ENCODE measurements at regions not wholly inside any gene's neighbourhood (a gene's known extent, or its start where the extent isn't known, plus 50 kb on each side); places are given as distances from the start of the nearest gene placed in this dataset.
A peak's percentile ranks its signal among the peaks of the same experiment; 100 is the strongest.

GRCh38 chr4:13089659-13089998 lies 394.5 kb downstream of the RAB28 start:
- no peak for TF ChIP-seq CTCF (IDR thresholded peaks at IDR 0.05)
- Histone ChIP-seq H3K27ac (peak overlapping the region in 1 of 2 donors; percentile 20), H3K4me3 (no peak overlapping the region)
- no peak for DNase-seq (ENCODE audit: low spot score)

- DNase-seq (ENCODE audit: low spot score) = no peak
- H3K27ac ChIP-seq = peak overlapping the region in 1 of 2 donors; percentile 64
- H3K4me3 ChIP-seq = no peak overlapping the region
- no peak for TF ChIP-seq CTCF (IDR thresholded peaks at IDR 0.05)
Observed at GRCh38 chr4:13088726-13089658, 395.1 kb downstream of the RAB28 start.

GRCh38 chr4:13087041-13087440 lies 397.1 kb downstream of the RAB28 start:
- H3K27ac ChIP-seq = no peak overlapping the region
- no peak for TF ChIP-seq CTCF (IDR thresholded peaks at IDR 0.05)
- no peak for DNase-seq (ENCODE audit: low spot score)
- no peak overlapping the region for H3K4me3 ChIP-seq

DNA sequence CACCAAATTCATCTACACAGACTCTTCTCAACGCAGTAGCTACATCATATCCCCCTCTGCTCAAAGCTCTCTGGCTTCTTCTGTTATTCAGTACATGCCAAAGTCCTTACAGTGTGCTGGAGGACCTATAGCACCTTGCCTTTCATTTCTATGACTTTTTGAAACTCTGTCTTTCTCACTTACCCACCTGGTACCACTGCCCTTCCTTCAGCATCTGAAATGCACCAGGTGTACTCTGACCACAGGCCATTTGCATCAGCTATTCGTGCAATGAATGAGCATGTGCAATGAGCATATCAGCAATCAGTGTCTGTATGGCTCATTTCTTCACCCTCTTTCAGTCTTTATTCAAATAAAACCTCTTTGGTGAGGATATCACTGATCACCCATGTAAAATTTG lies 399.9 kb downstream of the RAB28 start:
- no peak for DNase-seq (ENCODE audit: low spot score)
- TF ChIP-seq CTCF (IDR thresholded peaks at IDR 0.05) = no peak
- H3K27ac ChIP-seq = no peak overlapping the region
- H3K4me3 ChIP-seq = no peak overlapping the region

- H3K4me3 ChIP-seq = no peak overlapping the region
- H3K27ac ChIP-seq = no peak overlapping the region
- TF ChIP-seq CTCF (IDR thresholded peaks at IDR 0.05) = no peak
- DNase-seq (ENCODE audit: low spot score) = no peak
Observed at GRCh38 chr4:13081830-13082229, 402.3 kb downstream of the RAB28 start.

DNA sequence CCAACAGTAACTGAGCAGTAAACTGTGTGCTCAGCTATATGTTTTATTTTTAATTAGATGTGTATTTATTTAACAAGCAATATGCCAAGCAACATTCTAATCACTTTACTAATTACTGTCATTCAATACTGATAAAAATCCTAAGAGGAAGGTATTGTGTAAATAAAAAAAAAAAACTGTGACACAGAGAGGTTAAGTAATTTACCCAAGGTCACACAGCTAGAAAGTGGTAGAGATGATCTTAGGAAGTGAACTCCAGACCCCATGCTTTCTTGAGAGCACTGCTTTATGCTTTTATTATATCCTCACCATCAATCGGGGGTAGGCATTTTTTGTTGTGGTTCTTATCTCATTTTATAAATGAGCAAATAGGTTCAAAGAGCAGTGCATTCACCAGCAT lies 417.1 kb downstream of the RAB28 start:
- DNase-seq (ENCODE audit: low spot score) = no peak
- TF ChIP-seq CTCF (IDR thresholded peaks at IDR 0.05) = no peak
- Histone ChIP-seq H3K27ac (no peak overlapping the region), H3K4me3 (no peak overlapping the region)

DNA sequence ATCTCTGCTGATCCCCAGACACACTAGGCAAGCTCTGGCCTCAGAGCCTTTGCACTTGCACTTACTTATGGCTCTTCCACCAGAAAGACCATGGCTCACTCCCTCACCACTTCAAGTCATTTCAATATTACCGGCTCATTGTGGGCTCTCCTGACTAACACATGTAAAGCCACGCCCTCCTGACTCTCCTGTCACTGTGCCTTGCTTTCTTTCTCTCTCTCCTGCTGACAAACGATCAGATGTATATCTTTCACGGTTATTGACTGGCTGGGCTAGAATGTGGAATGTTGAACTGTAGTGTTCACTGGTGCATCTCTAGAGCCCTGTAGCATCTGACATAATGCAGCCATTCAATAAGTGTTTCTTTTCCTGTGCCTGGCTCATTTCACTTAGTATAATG lies 425.1 kb downstream of the RAB28 start:
- TF ChIP-seq CTCF (IDR thresholded peaks at IDR 0.05) = no peak
- Histone ChIP-seq H3K27ac (no peak overlapping the region), H3K4me3 (no peak overlapping the region)
- DNase-seq (ENCODE audit: low spot score) = no peak
